Heart right ventricle (tissue), 16 donors: ENCODE measurements at regions not wholly inside any gene's neighbourhood (a gene's known extent, or its start where the extent isn't known, plus 50 kb on each side); places are given as distances from the start of the nearest gene placed in this dataset.

Source experiments
- ATAC-seq, 8 donors: fragments of 200-7000 bp; cut with Tn5 transposase; one replicate each; pipeline ENCODE4 v1.9.1; 2020; ENCODE audit warnings: mild to moderate bottlenecking in 8 of 8, moderate library complexity in 8 of 8, moderate number of reproducible peaks in 1 of 8
- DNase-seq, 2 donors: peaks; one replicate each; pipeline ENCODE4 v3.0.0-alpha.2; 2020
- H3K27ac ChIP-seq, 10 donors: fragments of 200-600 bp; sonication (generic) in 2 of 10; one replicate each; pipeline versions ENCODE4 v1.5.0 to v1.8.0; 2020 to 2022; ENCODE audit warnings: mild to moderate bottlenecking in 3 of 10
- H3K27me3 ChIP-seq, 7 donors: fragments of 200-600 bp; one replicate each; pipeline ENCODE4 v1.8.0; 2021 to 2022; ENCODE audit warnings: mild to moderate bottlenecking in 2 of 7
- H3K36me3 ChIP-seq, 9 donors: fragments of 200-600 bp; sonication (generic) in 1 of 9; one replicate each; pipeline versions ENCODE4 v1.5.0 to v1.8.0; 2020 to 2022; ENCODE audit warnings: mild to moderate bottlenecking in 2 of 9
- H3K4me1 ChIP-seq, 9 donors: fragments of 200-600 bp; sonication (generic) in 1 of 9; one replicate each; pipeline versions ENCODE4 v1.5.0 to v1.8.0; 2020 to 2022; ENCODE audit warnings: mild to moderate bottlenecking in 4 of 9
- H3K4me3 ChIP-seq, 10 donors: fragments of 200-600 bp; sonication (generic) in 2 of 10; one replicate each; pipeline versions ENCODE4 v1.5.0 to v1.8.0; 2020 to 2022; ENCODE audit warnings: mild to moderate bottlenecking in 7 of 10, moderate library complexity in 2 of 10
- H3K9me3 ChIP-seq, 11 donors: fragments of 200-600 bp in 10 of 11; sonication (generic) in 2 of 11; one replicate each; pipeline versions ENCODE4 v1.5.0 to v1.8.0; 2013 to 2022; ENCODE audit warnings: mild to moderate bottlenecking in 2 of 11, control low read depth in 1 of 11, moderate library complexity in 1 of 11
- WGBS, 2 donors: extraction: QIAGEN DNeasy Blood & Tissue Kit; methylation state at CpG; one replicate each; pipeline ENCODE4 v1.1.7; 2013; ENCODE audit warnings: inconsistent platforms in 1 of 2; 5-methylcytosine and 5-hydroxymethylcytosine counted together
- intact Hi-C, 10 donors: fragments of 100-400 bp; cut with DNase I; formaldehyde crosslinking; loops; one replicate each; pipeline versions ENCODE4 v1.11.1 to v1.14.2; 2022
- TF ChIP-seq, protein P1 (sequence below), 9 donors: fragments of 200-600 bp; sonication (generic) in 2 of 9; IDR thresholded peaks; one replicate each; pipeline versions ENCODE4 v1.5.0 to v1.8.0; 2021 to 2022; ENCODE audit warnings: antibody characterized with exemption in 9 of 9, mild to moderate bottlenecking in 5 of 9, moderate library complexity in 1 of 9
- donor health status: Arrhythmogenic right ventricular cardiomyopathy.
- donor health status: ischemic (EF 13 %, LVEDD 7.1; RV severe dilation, severe dysfunction).
- donor health status: healthy with polysubstance abuse.
- donor health status: DM: no; HTN: yes; CAD: no.
- donor health status: DM: no; HTN: no; CAD: no.
- donor health status: ischemic (EF 25% LVEDD 6.9; RV normal size, moderate dysfunction).
- donor health status: ischemic (EF 25% LVEDD 5.7; RV mildly dilated, moderate dysfunction).
- donor health status: healthy.
- donor health status: DM: yes; HTN: yes; CAD: no.
- donor health status: Ischemic cardiomyopathy.
- donor health status: ischemic (EF 35%, LVEDD 5.7; RV mildly dilated, moderate dysfunction).
- donor health status: nonischemic (EF 11% LVEDD 7.7; RV severe dilation, severe dysfunction).
- donor health status: DM: yes; HTN: yes; CAD: no.
- donor health status: PGD.
- donor health status: ischemic (EF 29% LVEDD 5.4; RV normal size, mild dysfunction).
- donor health status: nonischemic (EF 23%, LVEDD 6.1; RV moderate dilation, normal function).

DNA sequence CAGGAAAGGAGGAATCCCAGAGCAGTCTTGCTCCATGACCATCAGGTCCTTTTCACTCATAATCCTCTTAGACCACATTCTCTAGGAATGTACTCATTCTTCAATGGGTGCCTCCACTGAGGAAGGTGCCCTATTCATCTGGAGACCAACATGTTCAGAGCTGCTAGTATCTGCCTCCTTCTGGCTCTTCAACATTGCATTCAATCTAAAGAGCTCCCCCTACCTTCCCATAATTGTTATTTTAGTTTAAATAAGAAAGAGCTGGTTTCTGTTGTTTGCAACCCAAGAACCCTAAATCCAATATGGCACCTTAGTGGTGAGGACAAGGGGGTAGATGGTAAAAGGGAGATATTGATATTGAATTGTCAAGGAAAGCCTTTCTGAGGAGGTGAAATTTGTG is 67.6 kb downstream of the SCN11A start:
- no peak for ATAC-seq
- H3K27ac ChIP-seq = no peak overlapping the region
- no peak overlapping the region for H3K4me3 ChIP-seq
- H3K36me3 ChIP-seq = no peaks in the 10 kb centered on the region
- H3K9me3 ChIP-seq = no peaks in the 10 kb centered on the region
- no peak for DNase-seq
- intact Hi-C loops = no loop called here
- TF ChIP-seq, protein P1, sequence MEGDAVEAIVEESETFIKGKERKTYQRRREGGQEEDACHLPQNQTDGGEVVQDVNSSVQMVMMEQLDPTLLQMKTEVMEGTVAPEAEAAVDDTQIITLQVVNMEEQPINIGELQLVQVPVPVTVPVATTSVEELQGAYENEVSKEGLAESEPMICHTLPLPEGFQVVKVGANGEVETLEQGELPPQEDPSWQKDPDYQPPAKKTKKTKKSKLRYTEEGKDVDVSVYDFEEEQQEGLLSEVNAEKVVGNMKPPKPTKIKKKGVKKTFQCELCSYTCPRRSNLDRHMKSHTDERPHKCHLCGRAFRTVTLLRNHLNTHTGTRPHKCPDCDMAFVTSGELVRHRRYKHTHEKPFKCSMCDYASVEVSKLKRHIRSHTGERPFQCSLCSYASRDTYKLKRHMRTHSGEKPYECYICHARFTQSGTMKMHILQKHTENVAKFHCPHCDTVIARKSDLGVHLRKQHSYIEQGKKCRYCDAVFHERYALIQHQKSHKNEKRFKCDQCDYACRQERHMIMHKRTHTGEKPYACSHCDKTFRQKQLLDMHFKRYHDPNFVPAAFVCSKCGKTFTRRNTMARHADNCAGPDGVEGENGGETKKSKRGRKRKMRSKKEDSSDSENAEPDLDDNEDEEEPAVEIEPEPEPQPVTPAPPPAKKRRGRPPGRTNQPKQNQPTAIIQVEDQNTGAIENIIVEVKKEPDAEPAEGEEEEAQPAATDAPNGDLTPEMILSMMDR (IDR thresholded peaks at IDR 0.05) = no peak
- H3K4me1 ChIP-seq = no peaks in the 10 kb centered on the region
- H3K27me3 ChIP-seq = peaks cover 0 to 8% (median 0%) of the 10 kb centered on the region in 7 donors

DNA sequence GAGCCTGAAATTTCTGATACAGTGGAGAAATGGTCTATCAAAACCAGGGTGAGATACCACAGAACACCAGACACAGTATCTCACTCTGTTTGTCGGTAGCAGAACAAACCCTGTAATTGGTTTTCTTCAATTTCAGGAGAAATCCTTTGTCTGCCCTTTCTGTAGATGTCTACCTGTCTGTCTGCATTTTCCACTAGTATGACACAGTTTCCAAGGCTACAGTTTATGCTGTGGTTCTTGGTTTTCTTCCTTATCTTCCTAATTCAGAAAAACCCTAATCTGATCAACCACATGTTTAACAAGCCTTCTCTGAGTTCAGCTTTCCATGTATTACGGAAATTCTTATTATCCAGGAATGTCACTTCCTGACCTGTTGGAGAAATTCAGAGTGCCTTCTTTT is 70.8 kb downstream of the SCN11A start:
- WGBS, 2 donors = 59 to 71% methylated on average over 2 of the region's 2 CpGs
- no peaks in the 10 kb centered on the region for H3K36me3 ChIP-seq
- ATAC-seq (no peak), DNase-seq (no peak)
- H3K4me1 ChIP-seq = no peaks in the 10 kb centered on the region
- H3K27me3 ChIP-seq = peaks cover 0 to 3% (median 0%) of the 10 kb centered on the region in 7 donors
- no peak overlapping the region for H3K4me3 ChIP-seq
- no peak overlapping the region for H3K27ac ChIP-seq
- TF ChIP-seq, protein P1 (IDR thresholded peaks at IDR 0.05) = no peak
- intact Hi-C loops = no loop called here
- H3K9me3 ChIP-seq = no peaks in the 10 kb centered on the region

DNA sequence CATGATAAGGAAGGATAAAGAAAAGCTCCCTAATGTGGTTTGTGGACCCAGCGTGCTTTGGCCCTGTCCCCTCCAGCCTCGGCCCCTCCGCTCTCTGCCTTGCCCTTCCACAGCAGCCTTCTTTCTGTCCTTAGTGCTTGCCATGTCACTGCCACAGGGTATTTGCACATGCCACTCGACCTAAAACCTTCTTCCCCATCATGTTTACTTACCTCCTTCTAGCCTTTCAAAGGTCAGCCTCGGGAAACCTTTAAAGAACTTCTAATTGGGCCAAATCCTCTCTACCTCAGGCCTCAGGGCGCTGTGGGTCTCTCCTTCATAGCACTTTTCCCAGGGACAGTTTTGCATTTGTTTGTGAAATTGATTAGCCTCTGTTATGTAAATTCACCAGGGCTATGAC is 73.0 kb downstream of the SCN11A start:
- Histone ChIP-seq H3K27me3 (no peaks in the 10 kb centered on the region), H3K36me3 (no peaks in the 10 kb centered on the region), H3K4me3 (no peak overlapping the region), H3K27ac (no peak overlapping the region), H3K4me1 (no peaks in the 10 kb centered on the region), H3K9me3 (no peaks in the 10 kb centered on the region)
- ATAC-seq (no peak), DNase-seq (no peak)
- intact Hi-C loops = no loop called here
- 80 to 84% methylated on average over 6 of the region's 6 CpGs for WGBS, 2 donors
- TF ChIP-seq, protein P1 (IDR thresholded peaks at IDR 0.05) = no peak

DNA sequence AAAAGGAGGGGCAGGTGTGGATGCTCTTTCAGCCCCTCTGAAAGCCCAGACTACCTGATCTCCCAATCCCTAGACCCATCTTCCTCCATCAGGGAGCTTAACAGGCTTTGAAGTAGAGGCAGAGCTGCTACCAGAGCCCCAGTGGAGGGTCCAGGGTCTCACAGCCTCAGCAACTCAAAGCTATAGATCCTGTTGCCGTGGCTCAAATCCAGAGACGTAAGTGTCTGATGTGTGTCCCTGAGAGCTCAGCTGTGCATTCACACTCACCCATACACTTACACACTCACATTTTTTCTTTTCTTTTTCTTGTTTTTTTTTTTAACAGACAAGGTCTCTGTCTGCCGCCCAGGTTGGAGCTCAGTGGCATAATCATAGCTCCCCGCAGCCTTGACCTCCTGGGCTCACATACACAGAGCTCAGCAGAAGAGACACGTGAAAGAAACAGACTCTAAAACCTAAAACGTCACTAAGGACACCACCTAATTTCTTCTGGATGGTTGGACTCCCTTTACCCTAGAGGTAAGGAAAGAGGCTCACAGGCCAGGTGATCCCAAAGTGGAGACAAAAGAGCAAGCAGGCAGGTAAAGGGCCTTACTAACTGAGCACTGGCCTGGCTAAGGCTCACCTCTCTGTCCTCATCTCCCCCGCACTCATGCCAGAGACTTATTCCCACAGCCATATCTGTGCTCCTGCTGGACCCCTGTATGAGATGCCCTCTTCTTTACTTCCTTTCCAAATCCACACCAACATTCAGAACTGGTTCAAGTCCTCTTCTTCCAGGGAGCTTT is 80.7 kb downstream of the SCN11A start:
- Histone ChIP-seq H3K4me3 (no peak overlapping the region), H3K4me1 (peaks cover 0 to 8% (median 0%) of the 10 kb centered on the region in 9 donors), H3K27me3 (peaks cover 0 to 5% (median 0%) of the 10 kb centered on the region in 7 donors), H3K27ac (no peak overlapping the region), H3K9me3 (no peaks in the 10 kb centered on the region), H3K36me3 (no peaks in the 10 kb centered on the region)
- no peak for ATAC-seq
- DNase-seq = no peak
- intact Hi-C loops = loop anchor here in 1 of 10 donors (5.0 kb wide), 1 partner anchor 741 kb away; no protein-coding TSS in a partner anchor
- WGBS, 2 donors = 87 to 88% methylated on average over 7 of the region's 7 CpGs
- TF ChIP-seq, protein P1 (IDR thresholded peaks at IDR 0.05) = no peak
